Vagina (tissue), 2 donors: ENCODE measurements at regions not wholly inside any gene's neighbourhood (a gene's known extent, or its start where the extent isn't known, plus 50 kb on each side); places are given as distances from the start of the nearest gene placed in this dataset.

Source experiments
- POLR2A ChIP-seq, 2 donors: fragments of 450-650 bp; IDR thresholded peaks; one replicate each; pipeline ENCODE4 v1.6.1; 2017; ENCODE audit warnings: antibody characterized with exemption in 2 of 2, mild to moderate bottlenecking in 2 of 2, moderate library complexity in 2 of 2
- POLR2AphosphoS5 ChIP-seq, 2 donors: sonication (generic); formaldehyde crosslinking; IDR thresholded peaks; one replicate each; pipeline ENCODE4 v1.9.0; 2017; ENCODE audit warnings: antibody characterized with exemption in 2 of 2, mild to moderate bottlenecking in 2 of 2, low read depth in 1 of 2; ENCODE audit not compliant: insufficient read depth in 1 of 2
- TF ChIP-seq, protein P1 (sequence below), 3 experiments: fragments of 450-650 bp in 2 of 3; fragments of 200-600 bp in 1 of 3; sonication (generic) in 1 of 3; IDR thresholded peaks; one replicate each; pipeline ENCODE4 v1.5.1; 2017 to 2019; ENCODE audit warnings: antibody characterized with exemption in 3 of 3, mild to moderate bottlenecking in 2 of 3, moderate library complexity in 2 of 3

DNA sequence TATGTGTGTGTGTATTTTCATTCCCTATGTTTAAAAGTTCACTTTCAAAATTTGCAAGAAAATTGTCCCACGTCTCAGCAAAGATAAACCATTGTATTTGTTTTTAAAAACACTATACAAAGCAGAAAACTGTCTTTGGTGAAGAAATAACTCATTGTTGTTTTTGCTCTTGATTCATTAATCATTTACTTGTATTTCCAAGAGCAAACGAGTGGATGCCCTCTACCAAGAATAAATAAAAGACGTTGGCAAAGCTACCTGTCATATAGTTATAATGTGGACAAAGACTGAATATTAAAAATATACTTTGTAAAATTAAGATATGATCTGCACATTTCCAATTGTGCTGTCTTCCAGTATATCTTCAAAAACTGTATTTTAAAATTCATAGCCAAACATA is 210.9 kb upstream of the NDST3 start:
- TF ChIP-seq, protein P1, sequence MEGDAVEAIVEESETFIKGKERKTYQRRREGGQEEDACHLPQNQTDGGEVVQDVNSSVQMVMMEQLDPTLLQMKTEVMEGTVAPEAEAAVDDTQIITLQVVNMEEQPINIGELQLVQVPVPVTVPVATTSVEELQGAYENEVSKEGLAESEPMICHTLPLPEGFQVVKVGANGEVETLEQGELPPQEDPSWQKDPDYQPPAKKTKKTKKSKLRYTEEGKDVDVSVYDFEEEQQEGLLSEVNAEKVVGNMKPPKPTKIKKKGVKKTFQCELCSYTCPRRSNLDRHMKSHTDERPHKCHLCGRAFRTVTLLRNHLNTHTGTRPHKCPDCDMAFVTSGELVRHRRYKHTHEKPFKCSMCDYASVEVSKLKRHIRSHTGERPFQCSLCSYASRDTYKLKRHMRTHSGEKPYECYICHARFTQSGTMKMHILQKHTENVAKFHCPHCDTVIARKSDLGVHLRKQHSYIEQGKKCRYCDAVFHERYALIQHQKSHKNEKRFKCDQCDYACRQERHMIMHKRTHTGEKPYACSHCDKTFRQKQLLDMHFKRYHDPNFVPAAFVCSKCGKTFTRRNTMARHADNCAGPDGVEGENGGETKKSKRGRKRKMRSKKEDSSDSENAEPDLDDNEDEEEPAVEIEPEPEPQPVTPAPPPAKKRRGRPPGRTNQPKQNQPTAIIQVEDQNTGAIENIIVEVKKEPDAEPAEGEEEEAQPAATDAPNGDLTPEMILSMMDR (IDR thresholded peaks at IDR 0.05), result no peak
- TF ChIP-seq POLR2A (IDR thresholded peaks at IDR 0.05) (no peak), POLR2AphosphoS5 (IDR thresholded peaks at IDR 0.05; ENCODE audit: insufficient read depth in 1 of 2, low read depth in 1 of 2) (no peak)
